ENCODE measurements at regions not wholly inside any gene's neighbourhood (a gene's known extent, or its start where the extent isn't known, plus 50 kb on each side); places are given as distances from the start of the nearest gene placed in this dataset.

DNA sequence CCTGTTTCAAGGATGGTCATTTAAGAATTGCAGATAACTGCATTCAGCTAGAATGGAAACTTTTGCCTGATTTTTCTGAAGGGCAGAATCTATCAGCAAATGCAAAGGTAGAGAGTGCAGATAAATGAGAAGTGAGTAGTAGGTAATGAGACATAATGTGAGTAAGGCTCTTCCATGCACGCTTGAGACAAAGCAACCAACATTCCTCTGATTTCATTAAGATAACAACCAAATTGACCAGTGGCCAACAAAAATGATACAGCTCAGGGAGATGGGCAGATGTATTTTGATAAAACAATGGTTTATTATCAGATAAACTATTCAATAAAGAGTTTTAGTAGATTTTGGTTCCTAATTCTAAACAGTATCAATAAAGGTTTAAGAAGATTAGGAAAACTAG lies 404.4 kb upstream of the PBX1 start:
- CTCF ChIA-PET: no interaction called here
- no TSS peak for BruUV-seq (replicated peaks)

More for the DNA sequence above, 404.4 kb upstream of the PBX1 start:
- H2AFZ ChIP-seq (replicated peaks; ENCODE audit: low read length, poor library complexity): no peak overlapping the region
- POLR2A ChIA-PET (ENCODE audit: unreplicated experiment): no interaction called here
- no peak overlapping the region for H2BK5ac ChIP-seq (ENCODE audit: low read depth, low read length, poor library complexity, severe bottlenecking)
- no peaks in the 10 kb centered on the region for H3K36me3 ChIP-seq (ENCODE audit: control insufficient read depth, insufficient read depth, low read length)
- no peak overlapping the region for H4K91ac ChIP-seq (ENCODE audit: insufficient read depth, low read depth, low read length)
- no peak overlapping the region for H3K9ac ChIP-seq (ENCODE audit: low read depth, low read length)
- intact Hi-C loops (cut with micrococcal nuclease): no loop called here
- H2BK15ac ChIP-seq (ENCODE audit: low read depth, low read length): no peak overlapping the region
- H4K5ac ChIP-seq (ENCODE audit: low read depth, low read length): no peak overlapping the region
- no peak overlapping the region for H3K4ac ChIP-seq (ENCODE audit: low read depth, low read length)
- no peak overlapping the region for H3K56ac ChIP-seq (ENCODE audit: extremely low read depth, insufficient read depth, low read length)
- H3K27ac ChIP-seq (ENCODE audit: insufficient read depth, low read length): no peak overlapping the region
- no peaks in the 10 kb centered on the region for H3K4me1 ChIP-seq (ENCODE audit: control insufficient read depth, insufficient read depth, low read length)
- no CpG with 5 or more reads among the region's 1 CpG for WGBS, 2 experiments (ENCODE audit: extremely low coverage in 2 of 2, insufficient read length in 1 of 2)
- no peaks in the 10 kb centered on the region for H3K79me1 ChIP-seq (ENCODE audit: low read depth in 1 of 2, low read length in 2 of 2)
- 0 out of 2 replicates have a peak, but pooled peaks cover 2% of the 10 kb centered on the region for H3K9me3 ChIP-seq (ENCODE audit: control insufficient read depth, insufficient read depth, low read length)
- H3K23ac ChIP-seq (ENCODE audit: low read depth, low read length): no peak overlapping the region
- H4K20me1 ChIP-seq (ENCODE audit: insufficient read depth, low read length): no peaks in the 10 kb centered on the region
- H3K4me2 ChIP-seq (ENCODE audit: low read depth, low read length): no peak overlapping the region
- TF ChIP-seq RFX5 (IDR thresholded peaks at IDR 0.05; ENCODE audit: low read depth, low read length) (no peak), RCOR1 (IDR thresholded peaks at IDR 0.05; ENCODE audit: insufficient replicate concordance, low read length) (no peak), BHLHE40 (IDR thresholded peaks at IDR 0.05; ENCODE audit: low read depth, low read length) (no peak), MAZ (IDR thresholded peaks at IDR 0.05; ENCODE audit: borderline replicate concordance, low read depth, low read length) (no peak), MAFK (IDR thresholded peaks at IDR 0.05; ENCODE audit: low read depth, low read length) (no peak), FOS (IDR thresholded peaks at IDR 0.05; ENCODE audit: low read depth, low read length) (no peak), CEBPB (IDR thresholded peaks at IDR 0.05; ENCODE audit: low read depth, low read length) (no peak), RAD21 (IDR thresholded peaks at IDR 0.05; ENCODE audit: low read length) (no peak)
- TF ChIP-seq, protein P1, sequence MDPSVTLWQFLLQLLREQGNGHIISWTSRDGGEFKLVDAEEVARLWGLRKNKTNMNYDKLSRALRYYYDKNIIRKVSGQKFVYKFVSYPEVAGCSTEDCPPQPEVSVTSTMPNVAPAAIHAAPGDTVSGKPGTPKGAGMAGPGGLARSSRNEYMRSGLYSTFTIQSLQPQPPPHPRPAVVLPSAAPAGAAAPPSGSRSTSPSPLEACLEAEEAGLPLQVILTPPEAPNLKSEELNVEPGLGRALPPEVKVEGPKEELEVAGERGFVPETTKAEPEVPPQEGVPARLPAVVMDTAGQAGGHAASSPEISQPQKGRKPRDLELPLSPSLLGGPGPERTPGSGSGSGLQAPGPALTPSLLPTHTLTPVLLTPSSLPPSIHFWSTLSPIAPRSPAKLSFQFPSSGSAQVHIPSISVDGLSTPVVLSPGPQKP (IDR thresholded peaks at IDR 0.05; ENCODE audit: borderline replicate concordance, low read depth, low read length): no peak
- no peak for ATAC-seq (ENCODE audit: low read depth)
- H3K18ac ChIP-seq (ENCODE audit: low read depth, low read length): no peak overlapping the region
- no peak overlapping the region for H3K14ac ChIP-seq (replicated peaks; ENCODE audit: low read depth, low read length)
- H2BK120ac ChIP-seq (ENCODE audit: low read depth, low read length): no peak overlapping the region
- H3K9me1 ChIP-seq (ENCODE audit: insufficient read depth, low read length): no peaks in the 10 kb centered on the region
- no peak overlapping the region for H2AK5ac ChIP-seq (ENCODE audit: low read depth, low read length)
- H3K4me3 ChIP-seq (ENCODE audit: insufficient read depth, low read depth, low read length): no peak overlapping the region
- H2AK9ac ChIP-seq (replicated peaks; ENCODE audit: low read depth, low read length, poor library complexity): no peak overlapping the region
- H3K27me3 ChIP-seq (ENCODE audit: control insufficient read depth, insufficient read depth, low read length): no peaks in the 10 kb centered on the region
- H4K8ac ChIP-seq (ENCODE audit: low read depth in 2 of 2, low read length in 2 of 2): no peak overlapping the region
- H2BK20ac ChIP-seq (ENCODE audit: low read depth, low read length): no peak overlapping the region
- dilution Hi-C loops (cut with HindIII; ENCODE audit: low sequenced_read_pairs, unreplicated experiment): no loop called here
- no peak for DNase-seq
- in situ Hi-C loops (cut with MboI; ENCODE audit: low sequenced_read_pairs): no loop called here

All from IMR-90 (cell line).